ENCODE measurements at regions not wholly inside any gene's neighbourhood (a gene's known extent, or its start where the extent isn't known, plus 50 kb on each side); places are given as distances from the start of the nearest gene placed in this dataset.

- Mint-ChIP-seq H3K4me1 (no peaks in the 10 kb centered on the region), H3K27ac (no peak overlapping the region), H3K4me3 (no peak overlapping the region), H3K9me3 (no peaks in the 10 kb centered on the region), H3K36me3 (no peaks in the 10 kb centered on the region)
- ATAC-seq: no peak
- DNase-seq (ENCODE audit: low spot score in 2 of 2): no peak
These were observed 115.1 kb upstream of the CCL2 start for GRCh38 chr17:34140006-34140405.

GRCh38 chr17:34141590-34141989 is 113.5 kb upstream of the CCL2 start:
- ATAC-seq: no peak
- no peaks in the 10 kb centered on the region for H3K36me3 Mint-ChIP-seq
- no peaks in the 10 kb centered on the region for H3K9me3 Mint-ChIP-seq
- DNase-seq (ENCODE audit: low spot score in 2 of 2): no peak
- no peak overlapping the region for H3K27ac Mint-ChIP-seq
- H3K4me1 Mint-ChIP-seq: no peaks in the 10 kb centered on the region
- no peak overlapping the region for H3K4me3 Mint-ChIP-seq

- DNase-seq (ENCODE audit: low spot score in 2 of 2): no peak
- H3K4me1 Mint-ChIP-seq: no peaks in the 10 kb centered on the region
- ATAC-seq: no peak
- H3K4me3 Mint-ChIP-seq: no peak overlapping the region
- H3K9me3 Mint-ChIP-seq: no peaks in the 10 kb centered on the region
- no peaks in the 10 kb centered on the region for H3K36me3 Mint-ChIP-seq
- H3K27ac Mint-ChIP-seq: no peak overlapping the region
These were observed 111.7 kb upstream of the CCL2 start for GRCh38 chr17:34143430-34143829.

- peak; percentile 28 for ATAC-seq
- DNase-seq (ENCODE audit: low spot score in 2 of 2): peak; percentile 14 to 69
- Mint-ChIP-seq H3K27ac (no peak overlapping the region), H3K4me3 (no peak overlapping the region), H3K36me3 (no peaks in the 10 kb centered on the region), H3K4me1 (no peaks in the 10 kb centered on the region), H3K9me3 (no peaks in the 10 kb centered on the region)
These were observed 108.5 kb upstream of the CCL2 start for GRCh38 chr17:34146440-34147043.

- no peak overlapping the region for H3K27ac Mint-ChIP-seq
- ATAC-seq (no peak), DNase-seq (ENCODE audit: low spot score in 2 of 2) (no peak)
- H3K36me3 Mint-ChIP-seq: no peaks in the 10 kb centered on the region
- peaks cover 14% of the 10 kb centered on the region for H3K4me1 Mint-ChIP-seq
- no peaks in the 10 kb centered on the region for H3K9me3 Mint-ChIP-seq
- no peak overlapping the region for H3K4me3 Mint-ChIP-seq
These were observed 104.0 kb upstream of the CCL2 start for GRCh38 chr17:34151102-34151501.

GRCh38 chr17:34153991-34154390 is 101.1 kb upstream of the CCL2 start:
- DNase-seq (ENCODE audit: low spot score in 2 of 2): no peak
- Mint-ChIP-seq H3K4me3 (no peak overlapping the region), H3K27ac (no peak overlapping the region), H3K4me1 (peaks cover 20% of the 10 kb centered on the region), H3K9me3 (no peaks in the 10 kb centered on the region), H3K36me3 (no peaks in the 10 kb centered on the region)
- no peak for ATAC-seq

GRCh38 chr17:34154961-34155730 is 99.9 kb upstream of the CCL2 start:
- no peaks in the 10 kb centered on the region for H3K9me3 Mint-ChIP-seq
- DNase-seq (ENCODE audit: low spot score in 2 of 2) (no peak), ATAC-seq (no peak)
- H3K4me3 Mint-ChIP-seq: no peak overlapping the region
- H3K4me1 Mint-ChIP-seq: peaks cover 20% of the 10 kb centered on the region
- H3K36me3 Mint-ChIP-seq: no peaks in the 10 kb centered on the region
- H3K27ac Mint-ChIP-seq: no peak overlapping the region

GRCh38 chr17:34155947-34156346 is 99.1 kb upstream of the CCL2 start:
- no peak for ATAC-seq
- Mint-ChIP-seq H3K9me3 (no peaks in the 10 kb centered on the region), H3K4me1 (peaks cover 20% of the 10 kb centered on the region), H3K27ac (no peak overlapping the region), H3K36me3 (no peaks in the 10 kb centered on the region), H3K4me3 (no peak overlapping the region)
- DNase-seq (ENCODE audit: low spot score in 2 of 2): no peak

- Mint-ChIP-seq H3K36me3 (no peaks in the 10 kb centered on the region), H3K9me3 (no peaks in the 10 kb centered on the region), H3K4me1 (peaks cover 20% of the 10 kb centered on the region), H3K27ac (no peak overlapping the region), H3K4me3 (no peak overlapping the region)
- ATAC-seq (no peak), DNase-seq (ENCODE audit: low spot score in 2 of 2) (no peak)
These were observed 98.7 kb upstream of the CCL2 start for GRCh38 chr17:34156401-34156740.

GRCh38 chr17:34156741-34157589 is 98.1 kb upstream of the CCL2 start:
- DNase-seq (ENCODE audit: low spot score in 2 of 2) (no peak), ATAC-seq (no peak)
- Mint-ChIP-seq H3K9me3 (no peaks in the 10 kb centered on the region), H3K36me3 (no peaks in the 10 kb centered on the region), H3K27ac (no peak overlapping the region), H3K4me3 (no peak overlapping the region), H3K4me1 (peaks cover 20% of the 10 kb centered on the region)

- Mint-ChIP-seq H3K9me3 (no peaks in the 10 kb centered on the region), H3K36me3 (no peaks in the 10 kb centered on the region), H3K4me3 (no peak overlapping the region), H3K27ac (no peak overlapping the region), H3K4me1 (peaks cover 2% of the 10 kb centered on the region)
- ATAC-seq (no peak), DNase-seq (ENCODE audit: low spot score in 2 of 2) (no peak)
These were observed 93.4 kb upstream of the CCL2 start for GRCh38 chr17:34161690-34162089.

GRCh38 chr17:34163123-34163522 is 92.0 kb upstream of the CCL2 start:
- DNase-seq (ENCODE audit: low spot score in 2 of 2): no peak
- no peak for ATAC-seq
- Mint-ChIP-seq H3K27ac (no peak overlapping the region), H3K4me3 (no peak overlapping the region), H3K36me3 (no peaks in the 10 kb centered on the region), H3K4me1 (no peaks in the 10 kb centered on the region), H3K9me3 (no peaks in the 10 kb centered on the region)

- ATAC-seq (no peak), DNase-seq (ENCODE audit: low spot score in 2 of 2) (no peak)
- Mint-ChIP-seq H3K9me3 (no peaks in the 10 kb centered on the region), H3K36me3 (no peaks in the 10 kb centered on the region), H3K4me3 (no peak overlapping the region), H3K27ac (no peak overlapping the region), H3K4me1 (no peaks in the 10 kb centered on the region)
These were observed 91.4 kb upstream of the CCL2 start for GRCh38 chr17:34163646-34164045.

- no peak for DNase-seq (ENCODE audit: low spot score in 2 of 2)
- Mint-ChIP-seq H3K4me3 (no peak overlapping the region), H3K9me3 (no peaks in the 10 kb centered on the region), H3K27ac (no peak overlapping the region), H3K4me1 (no peaks in the 10 kb centered on the region), H3K36me3 (no peaks in the 10 kb centered on the region)
- ATAC-seq: no peak
These were observed 90.2 kb upstream of the CCL2 start for GRCh38 chr17:34164837-34165236.

- DNase-seq (ENCODE audit: low spot score in 2 of 2): no peak
- Mint-ChIP-seq H3K4me3 (no peak overlapping the region), H3K4me1 (no peaks in the 10 kb centered on the region), H3K9me3 (no peaks in the 10 kb centered on the region), H3K36me3 (no peaks in the 10 kb centered on the region), H3K27ac (no peak overlapping the region)
- no peak for ATAC-seq
These were observed 88.7 kb upstream of the CCL2 start for GRCh38 chr17:34166352-34166751.

GRCh38 chr17:34167354-34167753 is 87.7 kb upstream of the CCL2 start:
- DNase-seq (ENCODE audit: low spot score in 2 of 2) (no peak), ATAC-seq (no peak)
- Mint-ChIP-seq H3K4me3 (no peak overlapping the region), H3K9me3 (no peaks in the 10 kb centered on the region), H3K27ac (no peak overlapping the region), H3K36me3 (no peaks in the 10 kb centered on the region), H3K4me1 (no peaks in the 10 kb centered on the region)
